HUES6 (cell line): ENCODE measurements at regions not wholly inside any gene's neighbourhood (a gene's known extent, or its start where the extent isn't known, plus 50 kb on each side); places are given as distances from the start of the nearest gene placed in this dataset.

Source experiments
- H3K27ac ChIP-seq: 2 replicates; pipeline ENCODE4 v1.7.0; 2013; ENCODE audit warnings: low read depth, mild to moderate bottlenecking, low read length, inconsistent platforms
- H3K27me3 ChIP-seq: 2 replicates; pipeline ENCODE4 v1.6.1; 2013; ENCODE audit warnings: low read length; ENCODE audit not compliant: control insufficient read depth, insufficient read depth
- H3K36me3 ChIP-seq: 2 replicates; pipeline ENCODE4 v1.6.1; 2013; ENCODE audit warnings: low read length; ENCODE audit not compliant: control insufficient read depth, insufficient read depth
- H3K4me1 ChIP-seq: 2 replicates; pipeline ENCODE4 v1.6.1; 2013; ENCODE audit warnings: low read length; ENCODE audit not compliant: control insufficient read depth, insufficient read depth
- H3K4me3 ChIP-seq: 2 replicates; pipeline ENCODE4 v1.5.1; 2013; ENCODE audit warnings: low read depth, low read length
- H3K9ac ChIP-seq: one replicate; pipeline ENCODE4 v1.6.1; 2013; ENCODE audit warnings: mild to moderate bottlenecking, low read length
- H3K9me3 ChIP-seq: 2 replicates; pipeline ENCODE4 v1.6.1; 2013; ENCODE audit warnings: low read depth, low read length; ENCODE audit not compliant: control insufficient read depth, insufficient read depth

GRCh38 chr3:176724394-176724759 is 472.9 kb downstream of the TBL1XR1 start:
- Histone ChIP-seq H3K4me3 (no peak overlapping the region), H3K27me3 (no peaks in the 10 kb centered on the region), H3K27ac (no peak overlapping the region)

GRCh38 chr3:176723758-176724393 is 473.4 kb downstream of the TBL1XR1 start:
- Histone ChIP-seq H3K4me1 (no peaks in the 10 kb centered on the region), H3K27me3 (no peaks in the 10 kb centered on the region), H3K9me3 (no peaks in the 10 kb centered on the region), H3K27ac (no peak overlapping the region), H3K4me3 (no peak overlapping the region), H3K9ac (no peak overlapping the region), H3K36me3 (no peaks in the 10 kb centered on the region)

More at GRCh38 chr3:176724394-176724759, 472.9 kb downstream of the TBL1XR1 start:
- H3K9ac ChIP-seq: no peak overlapping the region
- no peaks in the 10 kb centered on the region for H3K9me3 ChIP-seq
- no peaks in the 10 kb centered on the region for H3K4me1 ChIP-seq
- no peaks in the 10 kb centered on the region for H3K36me3 ChIP-seq

GRCh38 chr3:176714034-176714433 is 483.2 kb downstream of the TBL1XR1 start:
- Histone ChIP-seq H3K4me3 (no peak overlapping the region), H3K9ac (no peak overlapping the region), H3K36me3 (no peaks in the 10 kb centered on the region), H3K9me3 (no peaks in the 10 kb centered on the region), H3K27ac (no peak overlapping the region), H3K27me3 (no peaks in the 10 kb centered on the region), H3K4me1 (peaks cover 4% of the 10 kb centered on the region; the same call in 1 of the 2 replicates)

GRCh38 chr3:176712191-176712590 is 485.1 kb downstream of the TBL1XR1 start:
- peaks cover 4% of the 10 kb centered on the region; the same call in 1 of the 2 replicates for H3K4me1 ChIP-seq
- no peak overlapping the region for H3K4me3 ChIP-seq
- H3K27ac ChIP-seq: no peak overlapping the region
- no peaks in the 10 kb centered on the region for H3K9me3 ChIP-seq
- no peaks in the 10 kb centered on the region for H3K36me3 ChIP-seq
- H3K27me3 ChIP-seq: no peaks in the 10 kb centered on the region
- no peak overlapping the region for H3K9ac ChIP-seq

GRCh38 chr3:176699288-176699687 is 498.0 kb downstream of the TBL1XR1 start:
- Histone ChIP-seq H3K4me3 (no peak overlapping the region), H3K9ac (no peak overlapping the region), H3K36me3 (no peaks in the 10 kb centered on the region), H3K9me3 (0 out of 2 replicates have a peak, but pooled peaks cover 3% of the 10 kb centered on the region), H3K4me1 (peaks cover 4% of the 10 kb centered on the region; the same call in 1 of the 2 replicates), H3K27ac (no peak overlapping the region), H3K27me3 (no peaks in the 10 kb centered on the region)

GRCh38 chr3:176697284-176697889 is 499.9 kb downstream of the TBL1XR1 start:
- no peak overlapping the region for H3K27ac ChIP-seq
- H3K9me3 ChIP-seq: no peaks in the 10 kb centered on the region
- no peak overlapping the region for H3K4me3 ChIP-seq
- H3K27me3 ChIP-seq: no peaks in the 10 kb centered on the region
- H3K36me3 ChIP-seq: no peaks in the 10 kb centered on the region
- H3K9ac ChIP-seq: no peak overlapping the region
- peaks cover 4% of the 10 kb centered on the region; the same call in 1 of the 2 replicates for H3K4me1 ChIP-seq

- Histone ChIP-seq H3K9ac (no peak overlapping the region), H3K36me3 (no peaks in the 10 kb centered on the region), H3K9me3 (no peaks in the 10 kb centered on the region), H3K4me1 (peaks cover 4% of the 10 kb centered on the region; the same call in 1 of the 2 replicates), H3K4me3 (no peak overlapping the region), H3K27ac (no peak overlapping the region), H3K27me3 (no peaks in the 10 kb centered on the region)
Observed at GRCh38 chr3:176696816-176697215, 500.5 kb downstream of the TBL1XR1 start.

- no peaks in the 10 kb centered on the region for H3K27me3 ChIP-seq
- no peaks in the 10 kb centered on the region for H3K9me3 ChIP-seq
- H3K4me1 ChIP-seq: peaks cover 4% of the 10 kb centered on the region; the same call in 1 of the 2 replicates
- no peak overlapping the region for H3K27ac ChIP-seq
- no peak overlapping the region for H3K4me3 ChIP-seq
- no peak overlapping the region for H3K9ac ChIP-seq
- no peaks in the 10 kb centered on the region for H3K36me3 ChIP-seq
Observed at GRCh38 chr3:176692966-176693785, 504.1 kb downstream of the TBL1XR1 start.

- Histone ChIP-seq H3K27me3 (no peaks in the 10 kb centered on the region), H3K27ac (no peak overlapping the region), H3K9ac (no peak overlapping the region), H3K4me1 (peaks cover under 1% of the 10 kb centered on the region; the same call in 1 of the 2 replicates), H3K4me3 (no peak overlapping the region), H3K9me3 (no peaks in the 10 kb centered on the region), H3K36me3 (no peaks in the 10 kb centered on the region)
Observed at GRCh38 chr3:176692199-176692965, 504.9 kb downstream of the TBL1XR1 start.

- Histone ChIP-seq H3K9ac (no peak overlapping the region), H3K27ac (no peak overlapping the region), H3K27me3 (no peaks in the 10 kb centered on the region), H3K36me3 (no peaks in the 10 kb centered on the region), H3K4me3 (no peak overlapping the region), H3K9me3 (no peaks in the 10 kb centered on the region), H3K4me1 (no peaks in the 10 kb centered on the region)
Observed at GRCh38 chr3:176690083-176690869, 507.0 kb downstream of the TBL1XR1 start.
